ENCODE measurements at regions not wholly inside any gene's neighbourhood (a gene's known extent, or its start where the extent isn't known, plus 50 kb on each side); places are given as distances from the start of the nearest gene placed in this dataset.
"Not testable (repeated sequence)": the region's sequence is repeated elsewhere in the genome, so short reads cannot be mapped to it uniquely, and the experiment has no call there.

DNA sequence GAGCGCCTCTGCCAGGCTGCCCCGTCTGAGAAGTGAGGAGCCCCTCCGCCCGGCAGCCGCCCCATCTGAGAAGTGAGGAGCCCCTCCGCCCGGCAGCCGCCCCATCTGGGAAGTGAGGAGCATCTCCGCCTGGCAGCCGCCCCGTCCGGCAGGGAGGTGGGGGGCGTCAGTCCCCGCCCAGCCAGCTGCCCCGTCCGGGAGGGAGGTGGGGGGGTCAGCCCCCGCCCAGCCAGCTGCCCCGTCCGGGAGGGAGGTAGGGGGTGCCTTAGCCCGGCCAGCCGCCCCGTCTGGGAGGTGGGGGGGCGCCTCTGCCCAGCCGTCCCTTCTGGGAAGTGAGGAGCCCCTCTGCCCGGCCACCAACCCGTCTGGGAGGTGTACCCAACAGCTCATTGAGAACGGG, 75.4 kb upstream of the DIO2 start:
- DNase-seq: not testable (repeated sequence)

DNA sequence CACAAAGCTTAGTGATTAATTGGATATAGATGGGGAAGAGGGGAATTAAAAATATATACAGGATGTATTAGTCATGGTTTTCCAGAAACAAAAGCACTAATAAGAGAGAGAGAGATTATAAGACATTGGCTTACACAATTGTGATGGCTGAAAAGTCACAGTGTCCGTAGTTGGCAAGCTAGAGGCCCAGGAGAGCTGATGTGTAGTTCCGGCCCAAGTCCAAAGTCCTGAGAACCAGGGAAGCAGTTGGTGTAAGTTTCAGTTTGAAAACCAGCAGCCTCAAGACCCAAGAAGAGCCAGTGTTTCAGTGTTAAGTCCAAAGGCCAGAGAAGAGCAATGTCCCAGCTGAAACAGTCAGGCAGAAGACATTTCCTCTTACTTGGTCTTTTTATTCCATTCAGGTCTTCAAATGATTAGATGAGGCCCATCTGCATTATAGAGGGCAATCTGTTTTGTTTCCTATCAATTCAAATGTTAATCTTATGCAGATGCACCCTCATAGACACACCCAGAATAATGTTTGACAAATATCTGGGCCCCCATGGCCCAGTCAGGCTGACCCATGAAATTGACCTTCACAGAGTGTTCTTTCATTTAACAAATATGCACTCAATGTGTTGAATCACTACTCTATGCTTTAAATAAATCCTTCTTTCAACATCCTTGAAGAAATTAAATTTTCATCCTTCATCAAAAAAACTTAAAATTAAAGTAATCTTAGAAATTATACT, 67.2 kb upstream of the DIO2 start:
- no peak for DNase-seq

DNA sequence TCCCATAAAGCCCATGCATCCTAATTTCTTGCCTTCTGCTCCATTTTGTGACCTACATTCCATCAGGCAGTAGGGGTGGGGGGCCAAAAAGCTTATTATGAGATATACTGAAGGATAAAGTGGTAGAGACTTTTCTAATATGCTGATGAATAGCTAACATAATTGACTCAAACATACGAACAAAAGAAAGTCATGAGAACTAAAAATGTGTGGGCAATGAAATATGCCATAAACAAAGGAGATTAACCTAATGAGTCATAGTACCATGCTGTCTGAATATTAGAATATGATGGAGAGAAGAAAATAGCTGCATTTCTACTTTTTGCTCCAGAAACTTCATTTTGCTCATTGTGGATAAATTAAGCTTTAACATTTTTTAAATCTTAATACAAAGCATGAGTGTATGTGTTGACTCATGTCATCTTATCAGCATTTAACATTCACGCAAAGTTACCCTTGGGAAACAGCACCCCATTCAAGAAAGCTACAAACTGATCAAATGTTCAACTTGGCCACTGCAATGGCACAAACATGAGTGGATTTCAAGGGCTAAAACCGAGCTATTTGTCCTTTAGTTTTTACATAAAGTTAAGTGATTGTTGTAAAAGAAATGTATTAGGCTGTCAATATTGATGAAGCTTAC, 64.0 kb upstream of the DIO2 start:
- DNase-seq: no peak

DNA sequence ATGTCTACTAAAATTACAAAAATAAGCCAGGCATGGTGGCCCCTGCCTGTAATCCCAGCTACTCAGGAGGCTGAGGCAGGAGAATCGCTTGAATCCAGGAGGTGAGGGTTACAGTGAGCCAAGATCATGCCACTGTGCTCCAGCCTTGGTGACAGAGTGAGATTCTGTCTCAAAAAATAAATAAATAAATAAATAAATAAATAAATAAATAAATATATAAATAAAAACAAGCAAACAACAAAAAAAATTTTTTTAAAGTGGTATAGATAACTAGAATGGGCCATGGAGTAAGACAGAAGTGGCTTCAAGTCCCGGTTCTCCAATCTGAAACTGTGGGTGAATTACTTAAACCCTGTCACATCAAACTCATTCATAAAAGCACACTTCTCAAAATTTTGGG, 63.0 kb upstream of the DIO2 start:
- DNase-seq: not testable (repeated sequence)

DNA sequence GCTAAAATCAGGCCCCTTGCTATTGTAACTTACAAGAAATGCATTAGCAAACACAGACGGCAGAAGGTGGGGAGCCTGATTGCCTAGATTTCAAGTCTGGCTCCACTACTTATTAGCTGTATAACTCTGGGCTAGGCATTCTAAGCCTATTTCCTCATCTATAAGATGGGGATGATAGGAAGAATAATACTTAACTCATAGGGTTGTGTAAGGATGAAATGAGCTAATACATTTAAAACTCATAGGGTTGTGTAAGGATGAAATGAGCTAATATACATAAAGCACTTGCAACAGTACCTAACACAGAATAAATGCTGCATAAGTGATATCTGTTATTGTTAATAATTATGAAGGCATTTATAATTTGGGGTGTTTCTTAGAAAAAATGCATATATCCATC, 60.1 kb upstream of the DIO2 start:
- no peak for DNase-seq

DNA sequence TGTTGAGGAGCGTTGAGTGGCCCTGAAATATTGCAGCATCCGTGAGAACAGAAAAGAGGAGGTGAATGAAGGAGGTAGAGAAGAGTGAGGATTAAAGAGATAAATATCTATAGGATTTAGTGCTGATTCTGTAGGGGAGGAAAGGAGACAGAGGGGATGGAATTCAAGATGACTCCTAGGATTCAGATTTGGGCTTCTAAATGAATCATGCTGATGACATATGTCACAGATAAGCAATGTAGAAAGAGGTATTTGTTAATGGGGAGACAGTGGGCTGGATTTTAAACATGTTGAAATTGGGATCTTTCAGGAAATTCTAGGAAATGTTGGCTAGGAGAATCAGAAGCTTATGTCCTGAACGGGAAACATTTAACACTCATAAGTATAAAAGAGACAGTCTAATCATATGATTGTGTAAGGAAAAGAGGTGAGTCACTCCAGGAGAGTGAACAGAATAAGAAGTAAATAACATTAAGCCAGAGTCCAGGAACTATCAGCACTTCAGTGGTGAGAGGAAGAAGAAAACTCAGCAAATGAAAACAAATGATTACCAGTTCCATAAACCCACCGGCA, 58.1 kb upstream of the DIO2 start:
- DNase-seq: no peak

DNA sequence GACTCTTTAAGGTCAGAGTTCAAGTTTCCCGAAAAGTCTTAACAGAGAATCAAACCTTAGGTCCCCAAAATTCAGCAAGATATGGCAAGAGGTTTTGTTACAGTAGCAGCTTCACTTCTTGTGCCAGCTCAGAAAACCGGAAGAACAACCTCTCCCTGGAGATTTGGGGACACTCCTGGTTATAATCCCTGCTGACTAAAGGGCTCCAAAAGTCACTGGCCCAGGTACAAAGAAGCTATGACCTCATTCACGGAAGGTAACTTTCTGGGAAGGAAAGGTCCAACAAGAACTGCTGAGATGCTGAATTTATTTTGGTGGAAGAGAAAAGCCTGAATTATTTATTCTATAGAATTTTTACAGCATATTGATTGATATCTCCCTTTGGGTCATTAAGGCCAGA, 55.6 kb upstream of the DIO2 start:
- DNase-seq: no peak

DNA sequence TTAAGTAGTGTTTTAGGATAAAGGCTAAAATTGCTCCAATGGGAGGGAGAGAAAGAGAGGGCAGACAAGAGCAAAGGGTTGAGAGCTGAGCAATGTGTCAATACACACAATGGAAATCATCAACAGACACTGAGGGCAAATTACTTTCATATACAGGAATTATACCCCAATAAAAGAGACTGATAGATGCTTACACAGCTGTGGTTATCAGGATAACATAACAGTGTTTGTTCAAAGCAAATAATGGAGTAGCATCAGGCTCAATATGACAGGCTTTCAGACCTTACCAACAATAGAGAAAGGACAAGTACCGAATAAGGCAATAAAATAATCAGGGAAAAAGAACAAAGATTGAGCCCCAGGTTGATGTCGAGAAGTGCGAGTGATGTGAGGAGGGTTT, 53.4 kb upstream of the DIO2 start:
- no peak for DNase-seq

Data from OCI-M1 (cell line).